Fibroblast of skin of left quadriceps (primary cell): ENCODE measurements at regions not wholly inside any gene's neighbourhood (a gene's known extent, or its start where the extent isn't known, plus 50 kb on each side); places are given as distances from the start of the nearest gene placed in this dataset.

Experiments used
- DNase-seq, 2 experiments: peaks; one replicate each; pipeline ENCODE4 v3.0.0-alpha.2; 2013; ENCODE audit warnings: low read depth in 2 of 2

GRCh38 chr2:41393621-41394020 is 654.2 kb upstream of the PKDCC start:
- DNase-seq: no peak

GRCh38 chr2:41394541-41394940 is 653.3 kb upstream of the PKDCC start:
- no peak for DNase-seq

GRCh38 chr2:41395692-41396091 is 652.1 kb upstream of the PKDCC start:
- no peak for DNase-seq

GRCh38 chr2:41399437-41400087 is 648.3 kb upstream of the PKDCC start:
- DNase-seq: no peak

- DNase-seq: no peak
Measured at GRCh38 chr2:41400088-41400665, 647.6 kb upstream of the PKDCC start.

GRCh38 chr2:41405441-41405840 is 642.4 kb upstream of the PKDCC start:
- DNase-seq: no peak

GRCh38 chr2:41409328-41409727 is 638.5 kb upstream of the PKDCC start:
- DNase-seq: no peak

- no peak for DNase-seq
Measured at GRCh38 chr2:41410011-41410410, 637.8 kb upstream of the PKDCC start.

- no peak for DNase-seq
Measured at GRCh38 chr2:41413813-41414485, 633.9 kb upstream of the PKDCC start.

GRCh38 chr2:41414486-41415230 is 633.2 kb upstream of the PKDCC start:
- DNase-seq: peak; percentile 6 to 9

- no peak for DNase-seq
Measured at GRCh38 chr2:41417511-41417910, 630.3 kb upstream of the PKDCC start.

GRCh38 chr2:41420219-41420618 is 627.6 kb upstream of the PKDCC start:
- DNase-seq: no peak

- no peak for DNase-seq
Measured at GRCh38 chr2:41420872-41421271, 626.9 kb upstream of the PKDCC start.

- no peak for DNase-seq
Measured at GRCh38 chr2:41431756-41432155, 616.1 kb upstream of the PKDCC start.

GRCh38 chr2:41432459-41432858 is 615.4 kb upstream of the PKDCC start:
- no peak for DNase-seq

GRCh38 chr2:41434991-41435390 is 612.8 kb upstream of the PKDCC start:
- no peak for DNase-seq

GRCh38 chr2:41441958-41442357 is 605.9 kb upstream of the PKDCC start:
- no peak for DNase-seq

GRCh38 chr2:41445865-41446264 is 602.0 kb upstream of the PKDCC start:
- no peak for DNase-seq

GRCh38 chr2:41446266-41446665 is 601.6 kb upstream of the PKDCC start:
- no peak for DNase-seq

GRCh38 chr2:41448221-41448620 is 599.6 kb upstream of the PKDCC start:
- DNase-seq: no peak

- no peak for DNase-seq
Measured at GRCh38 chr2:41457026-41457425, 590.8 kb upstream of the PKDCC start.

- DNase-seq: no peak
Measured at GRCh38 chr2:41460661-41461060, 587.2 kb upstream of the PKDCC start.

GRCh38 chr2:41464395-41464794 is 583.4 kb upstream of the PKDCC start:
- no peak for DNase-seq
